Osteoblast (primary cell): ENCODE measurements at regions not wholly inside any gene's neighbourhood (a gene's known extent, or its start where the extent isn't known, plus 50 kb on each side); places are given as distances from the start of the nearest gene placed in this dataset.

Experiments used
- DNase-seq: peaks from one replicate; pipeline ENCODE4 v3.0.0; 2011; ENCODE audit warnings: low spot score, mixed read lengths; ENCODE audit not compliant: insufficient read length; ENCODE audit errors: missing footprints
- H2AFZ ChIP-seq: 2 replicates; pipeline ENCODE4 v1.6.0; 2011; ENCODE audit warnings: mild to moderate bottlenecking, low read length
- H3K27ac ChIP-seq: 2 replicates; pipeline ENCODE4 v1.5.1; 2011; ENCODE audit warnings: mild to moderate bottlenecking, low read depth, low read length, moderate library complexity
- H3K27me3 ChIP-seq: 2 replicates; pipeline ENCODE4 v1.6.0; 2012; ENCODE audit warnings: mild to moderate bottlenecking, control low read depth, inconsistent platforms, low read length, moderate library complexity; ENCODE audit not compliant: insufficient read depth
- H3K36me3 ChIP-seq: 2 replicates; pipeline ENCODE4 v1.5.1; 2011; ENCODE audit warnings: mild to moderate bottlenecking, low read length, control low read depth, moderate library complexity; ENCODE audit not compliant: insufficient read depth
- H3K4me1 ChIP-seq: 2 replicates; pipeline ENCODE4 v1.5.1; 2011; ENCODE audit warnings: mild to moderate bottlenecking, low read length, control low read depth, moderate library complexity; ENCODE audit not compliant: insufficient read depth
- H3K4me2 ChIP-seq: 2 replicates; pipeline ENCODE4 v1.6.0; 2011; ENCODE audit warnings: mild to moderate bottlenecking, low read length; ENCODE audit not compliant: insufficient read depth
- H3K4me3 ChIP-seq: fragments of 200-600 bp; sonication (generic); 3 replicates; pipeline ENCODE4 v1.5.1; 2012; ENCODE audit warnings: mild to moderate bottlenecking, low read length, inconsistent platforms; ENCODE audit not compliant: insufficient read depth
- H3K79me2 ChIP-seq: 2 replicates; pipeline ENCODE4 v1.6.0; 2012; ENCODE audit warnings: mild to moderate bottlenecking, low read length, control low read depth, inconsistent platforms; ENCODE audit not compliant: insufficient read depth
- H3K9me3 ChIP-seq: 2 replicates; pipeline ENCODE4 v1.5.1; 2011; ENCODE audit warnings: low read depth, low read length, control low read depth
- H4K20me1 ChIP-seq: 2 replicates; pipeline ENCODE4 v1.6.0; 2012; ENCODE audit warnings: mild to moderate bottlenecking, low read length, control low read depth; ENCODE audit not compliant: insufficient read depth
- TF ChIP-seq, protein P1 (sequence below): IDR thresholded peaks from 2 replicates; pipeline ENCODE4 v1.5.1; 2011; ENCODE audit warnings: mild to moderate bottlenecking, low read depth, low read length, moderate library complexity; ENCODE audit errors: extremely low read depth

DNA sequence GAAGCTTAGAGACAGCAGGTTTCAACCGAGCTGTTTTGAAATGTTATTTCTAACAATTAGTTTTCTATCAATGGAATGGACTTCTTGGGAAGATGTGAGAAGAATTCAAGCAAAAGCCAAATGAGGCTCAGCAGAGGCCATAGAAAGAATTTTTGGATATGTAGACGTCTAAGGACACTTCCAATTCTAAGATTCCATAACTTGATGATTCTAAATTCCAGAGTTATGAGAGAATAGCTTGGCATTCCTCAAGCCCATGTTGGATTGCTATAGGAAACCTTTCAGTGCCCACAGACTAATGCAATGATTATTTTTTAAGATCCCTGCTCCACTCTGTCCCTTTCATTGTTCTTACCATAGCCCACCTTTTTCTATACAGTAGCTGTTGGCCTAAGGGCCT, 77.2 kb upstream of the PALS2 start:
- Histone ChIP-seq H2AFZ (no peak overlapping the region), H3K79me2 (no peaks in the 10 kb centered on the region), H3K4me1 (no peaks in the 10 kb centered on the region), H3K4me3 (no peak overlapping the region), H3K36me3 (no peaks in the 10 kb centered on the region), H3K27me3 (no peaks in the 10 kb centered on the region), H4K20me1 (no peaks in the 10 kb centered on the region), H3K27ac (no peak overlapping the region), H3K9me3 (no peaks in the 10 kb centered on the region), H3K4me2 (no peak overlapping the region)
- TF ChIP-seq, protein P1, sequence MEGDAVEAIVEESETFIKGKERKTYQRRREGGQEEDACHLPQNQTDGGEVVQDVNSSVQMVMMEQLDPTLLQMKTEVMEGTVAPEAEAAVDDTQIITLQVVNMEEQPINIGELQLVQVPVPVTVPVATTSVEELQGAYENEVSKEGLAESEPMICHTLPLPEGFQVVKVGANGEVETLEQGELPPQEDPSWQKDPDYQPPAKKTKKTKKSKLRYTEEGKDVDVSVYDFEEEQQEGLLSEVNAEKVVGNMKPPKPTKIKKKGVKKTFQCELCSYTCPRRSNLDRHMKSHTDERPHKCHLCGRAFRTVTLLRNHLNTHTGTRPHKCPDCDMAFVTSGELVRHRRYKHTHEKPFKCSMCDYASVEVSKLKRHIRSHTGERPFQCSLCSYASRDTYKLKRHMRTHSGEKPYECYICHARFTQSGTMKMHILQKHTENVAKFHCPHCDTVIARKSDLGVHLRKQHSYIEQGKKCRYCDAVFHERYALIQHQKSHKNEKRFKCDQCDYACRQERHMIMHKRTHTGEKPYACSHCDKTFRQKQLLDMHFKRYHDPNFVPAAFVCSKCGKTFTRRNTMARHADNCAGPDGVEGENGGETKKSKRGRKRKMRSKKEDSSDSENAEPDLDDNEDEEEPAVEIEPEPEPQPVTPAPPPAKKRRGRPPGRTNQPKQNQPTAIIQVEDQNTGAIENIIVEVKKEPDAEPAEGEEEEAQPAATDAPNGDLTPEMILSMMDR, result no peak
- DNase-seq, result no peak

DNA sequence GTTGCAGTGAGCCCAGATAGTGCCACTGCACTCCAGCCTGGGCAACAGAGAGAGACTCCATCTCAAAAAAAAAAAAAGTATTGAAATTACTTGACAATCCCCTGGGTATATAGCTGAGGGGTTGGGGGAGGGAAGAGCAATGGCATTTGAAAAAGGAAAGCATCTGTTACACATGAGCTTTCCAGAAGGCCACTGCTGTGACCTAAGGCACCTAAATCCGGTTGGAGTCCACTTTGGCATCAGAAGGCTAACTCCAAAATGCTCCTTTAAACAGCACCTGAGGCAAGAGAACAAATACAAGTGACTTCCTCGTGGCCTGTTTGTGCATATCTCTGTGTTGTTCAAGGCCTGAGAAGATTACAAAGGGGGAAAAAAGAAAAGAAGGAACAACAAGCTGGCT, 74.8 kb upstream of the PALS2 start:
- Histone ChIP-seq H2AFZ (no peak overlapping the region), H3K4me2 (no peak overlapping the region), H3K9me3 (no peaks in the 10 kb centered on the region), H3K36me3 (no peaks in the 10 kb centered on the region), H3K27me3 (no peaks in the 10 kb centered on the region), H3K27ac (no peak overlapping the region), H4K20me1 (no peaks in the 10 kb centered on the region), H3K4me1 (peaks cover under 1% of the 10 kb centered on the region), H3K4me3 (no peak overlapping the region), H3K79me2 (no peaks in the 10 kb centered on the region)
- TF ChIP-seq, protein P1, result no peak
- DNase-seq, result no peak

GRCh38 chr7:24499871-24500270, 73.4 kb upstream of the PALS2 start:
- Histone ChIP-seq H3K4me2 (no peak overlapping the region), H3K4me1 (peaks cover 4% of the 10 kb centered on the region)
- no peak for DNase-seq

GRCh38 chr7:24500599-24500998, 72.7 kb upstream of the PALS2 start:
- peak overlapping the region; percentile 57 for H2AFZ ChIP-seq
- TF ChIP-seq, protein P1, result no peak

More at GRCh38 chr7:24499871-24500270, 73.4 kb upstream of the PALS2 start:
- Histone ChIP-seq H3K4me3 (no peak overlapping the region), H3K27ac (no peak overlapping the region), H3K9me3 (no peaks in the 10 kb centered on the region), H2AFZ (no peak overlapping the region), H3K79me2 (no peaks in the 10 kb centered on the region), H3K36me3 (no peaks in the 10 kb centered on the region), H3K27me3 (no peaks in the 10 kb centered on the region), H4K20me1 (no peaks in the 10 kb centered on the region)
- TF ChIP-seq, protein P1, result no peak

More at GRCh38 chr7:24500599-24500998, 72.7 kb upstream of the PALS2 start:
- Histone ChIP-seq H3K79me2 (no peaks in the 10 kb centered on the region), H3K36me3 (no peaks in the 10 kb centered on the region), H3K4me2 (peak overlapping the region; percentile 66), H4K20me1 (no peaks in the 10 kb centered on the region), H3K9me3 (no peaks in the 10 kb centered on the region), H3K27me3 (no peaks in the 10 kb centered on the region), H3K4me3 (no peak overlapping the region), H3K4me1 (peaks cover 4% of the 10 kb centered on the region), H3K27ac (no peak overlapping the region)
- no peak for DNase-seq
